ENCODE measurements at regions not wholly inside any gene's neighbourhood (a gene's known extent, or its start where the extent isn't known, plus 50 kb on each side); places are given as distances from the start of the nearest gene placed in this dataset.
"Not testable (repeated sequence)": the region's sequence is repeated elsewhere in the genome, so short reads cannot be mapped to it uniquely, and the experiment has no call there.

DNA sequence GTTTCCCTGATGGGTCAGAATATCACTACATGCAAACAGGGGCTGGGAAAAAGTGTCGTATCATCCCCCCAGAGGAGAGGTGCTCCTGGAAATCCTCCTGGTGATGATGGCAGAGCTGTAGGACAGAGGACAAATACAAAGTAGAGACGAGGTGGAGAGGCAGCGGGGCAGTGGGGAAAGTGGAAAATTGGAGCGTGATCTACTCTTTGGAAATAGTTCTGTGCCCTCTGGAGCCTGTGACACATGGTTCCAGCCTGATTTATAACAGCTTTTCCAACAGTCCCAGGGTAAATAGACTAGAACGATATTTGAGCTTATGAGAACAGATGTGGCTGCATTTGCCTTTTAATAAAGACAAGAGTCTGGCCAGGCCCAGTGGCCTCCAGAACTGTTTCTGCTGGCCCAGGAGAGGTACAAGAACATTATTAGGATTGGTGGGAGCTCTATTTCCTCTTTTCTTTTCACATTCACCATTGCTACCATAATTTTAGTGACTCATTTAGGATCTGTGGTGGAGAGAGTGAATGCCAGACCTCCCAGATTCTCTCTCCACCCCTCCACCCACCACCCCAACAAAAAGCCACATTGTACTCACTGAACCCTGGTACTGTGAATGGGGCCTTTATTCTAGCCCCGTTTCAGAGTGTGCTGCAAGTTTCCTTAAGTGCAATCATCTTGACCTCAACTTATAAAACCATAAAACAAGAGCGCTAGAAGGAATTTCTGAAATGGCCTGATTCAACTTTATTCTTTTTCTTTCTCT is 78.3 kb downstream of the BTBD3 start:
- ChIA-PET CTCF (interaction anchor here (1.0 to 2.4 kb wide), 3 partner anchors 11 to 16 kb away, joined by 3 to 7 read pairs (median 6); no protein-coding TSS in a partner anchor), POLR2A (no interaction called here)
- no peak for TF ChIP-seq CTCF (IDR thresholded peaks at IDR 0.05; ENCODE audit: control extremely low read depth, extremely low read depth, low read depth, missing control alignments)
- DNase-seq (ENCODE audit: extremely low spot score): no peak

- CTCF ChIA-PET; DNase-seq (ENCODE audit: extremely low spot score); POLR2A ChIA-PET: not testable (repeated sequence)
These were observed 87.1 kb downstream of the BTBD3 start for GRCh38 chr20:12004776-12005175.

DNA sequence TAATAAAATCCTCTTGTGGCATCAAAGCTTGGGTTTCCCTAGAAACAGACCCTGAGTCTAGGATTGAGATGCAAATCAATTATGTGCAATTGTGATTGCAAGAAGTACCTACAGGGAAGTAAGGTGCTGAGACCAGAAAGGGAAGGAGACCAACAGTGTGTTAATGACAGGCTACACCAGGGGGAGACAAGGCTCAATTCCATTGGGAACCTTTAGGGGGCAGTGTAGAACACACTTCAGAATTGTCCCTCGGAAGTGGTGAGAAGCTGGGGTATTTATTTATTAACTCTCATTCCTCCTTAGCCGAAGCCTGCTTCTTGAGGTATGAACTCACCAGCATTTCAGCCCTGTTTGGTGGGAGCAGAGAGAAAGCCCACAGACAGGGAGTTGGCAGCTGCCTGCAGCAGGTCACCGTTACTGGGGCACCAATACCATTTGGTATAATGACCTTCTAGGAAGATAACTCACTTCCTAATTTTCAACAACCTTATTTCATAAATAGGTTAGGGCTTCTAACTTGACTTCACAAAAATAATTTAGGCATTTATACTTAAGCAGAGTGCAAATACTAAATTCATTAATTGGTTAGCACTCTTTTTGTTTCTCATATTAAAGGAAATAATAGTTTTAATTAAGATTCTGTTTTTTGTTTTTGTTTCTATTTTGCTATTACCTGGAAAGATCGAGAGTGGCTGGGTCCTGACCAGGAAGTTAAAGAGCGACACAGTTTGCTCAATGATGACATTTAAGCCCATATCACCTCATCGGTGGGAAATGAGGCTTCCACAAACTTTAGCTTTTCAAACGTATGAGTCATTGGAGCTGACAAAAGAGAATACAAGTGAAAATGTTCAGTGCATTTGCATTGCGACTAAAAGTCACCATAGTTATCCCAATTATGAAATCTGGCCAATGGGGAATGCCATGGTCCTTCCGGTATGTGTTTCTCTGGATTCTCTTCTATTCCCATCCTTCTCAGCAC is 94.8 kb downstream of the BTBD3 start:
- DNase-seq (ENCODE audit: extremely low spot score): peak; percentile 50
- POLR2A ChIA-PET: no interaction called here
- CTCF ChIA-PET: interaction anchor here (0.6 to 2.3 kb wide), 15 partner anchors 9 to 83 kb away, joined by 3 to 10 read pairs (median 4); no protein-coding TSS in a partner anchor
- peak; percentile 52 for TF ChIP-seq CTCF (IDR thresholded peaks at IDR 0.05; ENCODE audit: control extremely low read depth, extremely low read depth, low read depth, missing control alignments)

- CTCF ChIA-PET: interaction anchor here (1.3 kb wide), 1 partner anchor 16 kb away, joined by 3 read pairs; no protein-coding TSS in a partner anchor
- POLR2A ChIA-PET: no interaction called here
- DNase-seq (ENCODE audit: extremely low spot score): no peak
- no peak for TF ChIP-seq CTCF (IDR thresholded peaks at IDR 0.05; ENCODE audit: control extremely low read depth, extremely low read depth, low read depth, missing control alignments)
These were observed 96.6 kb downstream of the BTBD3 start for GRCh38 chr20:12014276-12014675.

DNA sequence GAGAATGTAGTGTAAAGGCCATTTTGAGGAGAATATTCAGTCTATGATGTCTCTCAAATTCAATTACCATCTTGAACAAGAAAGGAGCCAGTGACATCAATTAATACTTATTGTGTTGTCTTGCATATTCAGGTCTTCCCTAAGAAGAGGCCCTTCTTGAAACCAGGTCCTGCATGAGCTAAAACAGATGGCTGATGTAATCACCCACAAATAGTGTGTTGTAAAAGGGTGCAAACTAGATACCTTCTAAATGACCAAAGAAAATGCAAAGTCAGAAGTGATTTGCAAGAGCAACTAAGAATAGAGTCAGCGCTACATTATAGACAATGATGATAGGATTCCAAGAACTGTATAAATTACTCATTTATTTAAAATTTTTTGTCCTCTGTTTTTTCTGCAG is 97.0 kb downstream of the BTBD3 start:
- CTCF ChIA-PET: no interaction called here
- TF ChIP-seq CTCF (IDR thresholded peaks at IDR 0.05; ENCODE audit: control extremely low read depth, extremely low read depth, low read depth, missing control alignments): no peak
- DNase-seq (ENCODE audit: extremely low spot score): no peak
- POLR2A ChIA-PET: no interaction called here

DNA sequence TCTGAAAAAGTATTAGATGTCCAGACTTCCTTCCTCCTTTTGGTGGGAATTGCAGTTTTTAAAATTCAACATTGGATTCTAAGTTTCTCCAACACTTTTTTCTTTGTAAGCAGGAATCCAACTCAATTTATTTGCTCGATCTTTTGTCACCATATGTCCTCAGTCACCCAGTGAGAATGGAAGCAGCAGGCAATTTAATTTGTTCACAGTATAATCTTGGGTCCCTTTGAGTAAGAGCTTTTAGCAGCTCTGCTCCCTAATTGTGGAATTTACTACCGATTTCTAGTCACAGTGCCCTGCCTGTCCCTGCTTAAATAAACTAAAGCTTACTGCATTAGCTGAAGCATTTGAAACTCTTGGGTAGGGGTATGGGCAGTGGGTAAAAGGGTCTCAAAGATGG is 98.6 kb downstream of the BTBD3 start:
- POLR2A ChIA-PET: no interaction called here
- TF ChIP-seq CTCF (IDR thresholded peaks at IDR 0.05; ENCODE audit: control extremely low read depth, extremely low read depth, low read depth, missing control alignments): no peak
- CTCF ChIA-PET: no interaction called here
- DNase-seq (ENCODE audit: extremely low spot score): no peak

- POLR2A ChIA-PET: no interaction called here
- TF ChIP-seq CTCF (IDR thresholded peaks at IDR 0.05; ENCODE audit: control extremely low read depth, extremely low read depth, low read depth, missing control alignments): no peak
- DNase-seq (ENCODE audit: extremely low spot score): no peak
- CTCF ChIA-PET: no interaction called here
These were observed 102.0 kb downstream of the BTBD3 start for GRCh38 chr20:12019715-12020114.

Measured in GM10248 (cell line).